HG03175 (cell line): ENCODE measurements at regions not wholly inside any gene's neighbourhood (a gene's known extent, or its start where the extent isn't known, plus 50 kb on each side); places are given as distances from the start of the nearest gene placed in this dataset.
A peak's percentile ranks its signal among the peaks of the same experiment; 100 is the strongest.
"Not testable (repeated sequence)": the region's sequence is repeated elsewhere in the genome, so short reads cannot be mapped to it uniquely, and the experiment has no call there.

Source experiments
- ATAC-seq: cut with Tn5 transposase; IDR thresholded peaks from one replicate; pipeline ENCODE4 v1.9.1; 2021; ENCODE audit warnings: mild to moderate bottlenecking, moderate library complexity; ENCODE audit not compliant: unreplicated experiment

DNA sequence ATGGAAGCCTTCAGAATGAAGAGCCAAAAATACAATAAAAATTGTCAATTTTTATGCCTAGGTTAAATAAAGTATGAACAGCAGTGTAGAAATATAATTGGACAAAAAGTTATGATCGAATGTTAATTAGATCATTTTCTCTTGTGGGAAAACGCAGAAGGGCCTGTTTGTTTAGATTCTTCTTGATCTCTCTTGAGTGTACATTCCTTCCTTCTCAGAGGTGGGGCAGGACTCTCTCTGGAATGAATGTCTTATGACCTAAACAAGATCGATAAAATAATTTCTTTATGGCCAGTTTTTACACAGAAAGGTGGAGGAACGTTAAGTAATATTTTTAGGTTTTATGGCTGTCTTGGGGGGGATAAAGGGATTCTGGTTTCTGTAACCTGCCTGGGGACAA lies 500.1 kb upstream of the MARCKS start:
- no peak for ATAC-seq

DNA sequence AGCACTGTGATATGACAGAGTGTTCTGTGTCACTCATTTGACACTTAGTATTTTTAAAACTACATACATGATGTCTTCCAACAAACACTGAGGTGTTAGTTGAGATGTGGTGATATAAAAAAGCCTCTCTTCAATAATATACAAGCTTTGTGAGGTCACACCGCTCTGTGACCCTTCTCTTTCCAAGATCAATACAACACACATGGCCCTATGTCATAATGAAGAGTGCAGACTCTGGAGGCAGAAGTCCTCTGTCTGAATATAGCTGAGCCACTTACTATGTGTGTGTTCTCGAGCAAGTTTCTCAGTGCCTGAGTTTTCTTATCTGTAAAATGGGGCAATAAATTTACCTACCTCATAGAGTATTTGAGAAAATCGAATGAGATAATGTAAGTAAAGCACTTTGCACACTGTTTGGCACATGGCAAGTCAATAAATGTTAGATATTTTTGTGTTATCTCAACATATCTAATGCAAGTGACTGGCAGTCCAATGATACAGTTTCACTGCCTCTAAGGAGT lies 499.0 kb upstream of the MARCKS start:
- ATAC-seq, result no peak

DNA sequence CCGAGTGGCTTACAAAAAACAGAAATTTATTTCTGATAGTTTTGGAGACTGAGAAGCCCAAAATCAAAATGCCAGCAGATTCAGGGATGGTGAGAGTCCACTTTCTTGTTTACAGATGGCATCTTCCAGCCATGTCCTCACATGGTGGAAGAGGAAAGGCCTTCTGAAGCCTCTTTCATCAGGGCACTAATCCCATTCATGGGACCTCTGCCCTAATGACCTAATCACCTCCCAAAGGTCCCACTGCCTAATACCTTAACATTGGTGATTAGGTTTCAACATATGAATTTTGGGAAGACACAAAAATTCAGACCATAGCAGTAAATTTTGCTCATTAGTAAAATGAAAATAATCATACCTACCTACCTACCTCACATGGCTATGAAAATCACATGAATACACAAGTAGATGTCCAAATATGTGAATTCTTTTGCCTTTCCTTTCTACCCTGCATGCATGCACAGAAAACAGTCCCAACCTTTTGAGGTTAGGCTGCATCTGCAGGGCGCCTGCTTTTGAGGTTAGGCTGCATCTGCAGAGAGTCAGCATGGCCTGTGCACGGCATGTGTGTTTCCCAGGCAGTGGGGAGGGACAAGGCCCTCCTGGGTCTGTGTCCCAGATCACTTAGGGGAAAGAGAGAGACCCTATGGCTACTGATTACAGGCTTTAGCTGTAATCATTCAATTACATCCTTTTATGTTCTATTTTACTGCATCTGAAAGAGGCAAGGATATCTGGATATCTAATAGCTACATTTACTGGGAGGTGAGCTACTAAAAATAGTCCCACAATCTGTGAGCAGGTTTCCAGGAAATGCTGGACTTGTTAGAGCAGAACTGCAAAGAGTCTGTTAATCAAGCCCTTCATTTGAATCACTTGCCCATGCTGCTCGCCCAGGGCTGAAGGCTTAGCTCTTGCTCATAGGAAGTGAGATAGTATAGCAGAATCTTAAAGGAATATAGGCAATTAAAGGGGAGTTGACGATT lies 497.7 kb upstream of the MARCKS start:
- no peak for ATAC-seq

GRCh38 chr6:113361014-113361645 lies 496.0 kb upstream of the MARCKS start:
- ATAC-seq, result no peak

GRCh38 chr6:113362301-113363047 lies 494.7 kb upstream of the MARCKS start:
- no peak for ATAC-seq

DNA sequence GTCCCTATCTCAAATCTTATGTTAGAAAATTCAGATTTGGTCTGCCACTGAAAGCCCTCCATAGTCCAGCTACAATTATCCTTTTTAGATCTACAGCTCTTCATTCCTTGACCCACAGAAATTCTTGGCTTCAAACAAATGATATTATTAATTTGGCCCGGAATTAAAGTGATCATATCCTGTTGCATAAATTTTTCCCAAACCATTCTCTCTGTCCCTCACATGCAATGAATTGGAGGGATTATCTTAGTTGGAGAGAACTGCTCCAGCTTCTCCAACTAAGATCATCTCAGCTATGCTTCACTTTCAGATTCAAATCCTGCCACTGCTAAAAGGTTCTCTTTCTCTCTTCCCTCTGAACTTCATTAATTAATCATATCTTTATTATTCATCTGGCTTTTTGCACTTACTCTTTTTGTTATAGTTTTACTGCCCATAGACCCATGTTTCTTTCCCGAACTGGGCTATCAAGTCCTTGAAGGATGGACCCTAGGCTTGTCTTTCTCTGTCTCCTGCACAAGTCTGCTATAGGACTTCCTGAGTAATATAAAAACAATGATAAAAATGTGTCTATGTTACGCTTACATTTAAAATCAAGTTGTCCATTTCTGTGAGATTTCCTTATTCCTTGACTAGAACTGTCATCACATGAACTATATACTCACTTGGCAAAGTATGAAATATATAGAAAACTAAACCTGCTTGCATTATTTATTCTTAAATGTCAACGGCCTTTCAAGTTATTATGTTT lies 493.9 kb upstream of the MARCKS start:
- ATAC-seq, result no peak

DNA sequence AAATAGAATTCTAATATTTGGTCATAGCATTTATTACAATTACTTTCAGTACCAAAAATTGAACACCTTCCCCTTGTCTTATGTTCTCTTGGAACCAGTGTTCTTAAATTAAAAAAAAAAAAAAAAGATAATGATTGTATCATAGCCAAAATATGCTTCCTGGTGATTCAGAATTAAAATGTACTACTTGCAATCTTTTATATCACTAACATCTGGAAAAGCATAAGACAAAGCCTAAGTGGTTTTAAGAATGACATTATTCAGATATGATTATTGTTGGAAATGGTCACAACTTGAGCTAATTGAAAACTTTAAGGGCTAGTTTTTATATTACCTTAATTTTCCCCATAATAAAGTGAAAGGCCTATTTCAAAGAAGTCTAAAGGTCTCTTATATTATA lies 493.3 kb upstream of the MARCKS start:
- no peak for ATAC-seq

DNA sequence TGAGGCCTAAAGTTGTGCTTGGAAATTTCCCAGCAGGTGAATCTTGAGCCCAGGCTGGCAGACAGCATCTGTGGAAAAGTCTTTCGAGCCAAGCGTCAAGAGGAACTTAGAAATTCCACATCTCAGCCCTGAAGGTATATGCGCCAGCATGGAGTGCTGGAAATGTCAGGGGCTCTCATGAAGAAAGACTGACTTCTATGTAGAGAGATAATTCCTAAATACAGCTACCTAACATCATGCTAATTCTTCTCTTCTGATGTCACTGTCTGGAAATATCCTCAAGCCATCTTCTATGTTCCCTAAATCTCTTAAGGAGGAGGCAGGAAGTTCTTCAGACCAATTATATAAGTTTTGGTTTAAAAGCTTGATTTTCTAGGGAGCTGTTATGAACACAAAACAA lies 492.4 kb upstream of the MARCKS start:
- no peak for ATAC-seq

DNA sequence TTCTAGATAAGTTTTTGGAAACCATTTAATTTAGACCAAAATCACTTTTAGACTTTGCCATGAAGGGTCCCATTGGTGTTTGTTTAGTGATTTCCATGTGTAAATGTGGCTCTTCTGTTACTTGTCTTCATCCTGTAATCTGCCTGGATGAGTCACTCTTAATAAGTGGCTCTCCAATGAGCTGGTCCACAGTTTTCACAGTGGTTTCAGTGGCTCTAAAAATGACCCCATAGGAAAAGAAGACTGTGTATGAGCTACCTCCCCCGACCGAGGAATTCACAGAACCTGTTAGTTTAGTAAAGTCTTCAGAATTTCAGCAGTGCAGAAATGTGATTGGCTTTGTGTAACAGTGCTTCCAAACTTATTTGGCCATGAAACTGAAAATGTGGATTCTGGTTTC lies 492.0 kb upstream of the MARCKS start:
- no peak for ATAC-seq

DNA sequence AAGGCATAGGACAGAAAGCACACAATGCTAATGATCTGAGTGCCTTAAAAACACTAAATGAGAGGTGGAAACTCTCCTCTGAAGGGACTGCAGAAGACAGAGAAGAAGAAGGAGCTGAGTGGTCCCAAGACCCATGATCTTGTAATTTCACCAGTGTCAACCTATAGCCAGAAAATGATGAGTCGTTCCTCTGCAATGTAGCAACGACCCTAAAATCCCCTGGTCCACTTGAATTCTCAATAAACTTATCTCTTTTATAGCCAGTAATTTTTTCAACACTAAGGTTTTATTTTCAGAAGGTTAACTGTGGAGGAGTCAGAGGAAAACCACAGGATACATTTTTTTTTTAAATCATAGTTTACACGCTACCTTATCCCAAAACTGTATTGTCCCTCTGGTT lies 490.6 kb upstream of the MARCKS start:
- no peak for ATAC-seq

DNA sequence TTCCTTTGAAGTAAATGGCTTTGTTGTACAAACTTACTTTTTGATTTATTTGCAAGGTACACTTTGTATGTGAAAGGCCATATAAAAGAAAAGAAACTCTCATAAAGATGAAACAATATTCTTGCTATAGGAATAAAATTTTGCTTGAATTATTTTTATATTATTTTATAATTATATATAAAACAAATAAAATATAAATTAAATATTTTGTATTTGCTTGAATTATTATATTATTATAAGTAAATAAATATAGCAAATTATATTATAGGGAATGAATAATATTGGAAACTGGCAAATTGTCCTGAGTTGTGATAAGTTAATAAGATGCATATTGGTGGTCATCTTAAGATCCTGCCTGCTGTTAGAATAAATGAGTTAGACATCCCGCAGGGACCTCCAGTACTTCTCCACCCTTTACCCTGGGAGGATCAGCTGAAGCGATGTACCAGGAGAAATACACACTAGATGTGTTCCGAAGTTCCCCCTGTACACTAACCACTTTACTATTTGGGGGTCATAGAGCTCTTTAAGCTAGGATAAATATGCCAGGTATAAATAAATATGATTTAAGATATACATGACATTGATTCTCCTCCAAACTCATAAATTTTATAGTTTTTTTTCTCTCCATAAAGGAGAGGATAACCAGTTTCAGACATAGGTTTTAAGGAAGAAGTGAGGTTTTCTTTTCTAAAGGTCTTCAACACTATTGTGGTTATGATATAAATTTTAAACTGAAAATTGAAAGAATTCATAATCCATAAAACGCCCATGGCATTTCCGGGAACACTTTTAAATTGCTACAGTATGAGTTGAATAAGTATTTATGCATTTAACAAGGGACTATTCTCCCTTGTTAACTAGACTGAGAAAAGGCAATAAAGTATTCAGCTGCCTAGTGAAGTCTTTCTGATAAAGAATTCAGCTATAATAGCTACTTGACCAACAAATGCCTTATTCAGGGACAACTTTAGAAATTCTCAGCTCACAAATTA lies 486.3 kb upstream of the MARCKS start:
- no peak for ATAC-seq

- not testable (repeated sequence) for ATAC-seq
These were observed 481.7 kb upstream of the MARCKS start for GRCh38 chr6:113375466-113375865.

DNA sequence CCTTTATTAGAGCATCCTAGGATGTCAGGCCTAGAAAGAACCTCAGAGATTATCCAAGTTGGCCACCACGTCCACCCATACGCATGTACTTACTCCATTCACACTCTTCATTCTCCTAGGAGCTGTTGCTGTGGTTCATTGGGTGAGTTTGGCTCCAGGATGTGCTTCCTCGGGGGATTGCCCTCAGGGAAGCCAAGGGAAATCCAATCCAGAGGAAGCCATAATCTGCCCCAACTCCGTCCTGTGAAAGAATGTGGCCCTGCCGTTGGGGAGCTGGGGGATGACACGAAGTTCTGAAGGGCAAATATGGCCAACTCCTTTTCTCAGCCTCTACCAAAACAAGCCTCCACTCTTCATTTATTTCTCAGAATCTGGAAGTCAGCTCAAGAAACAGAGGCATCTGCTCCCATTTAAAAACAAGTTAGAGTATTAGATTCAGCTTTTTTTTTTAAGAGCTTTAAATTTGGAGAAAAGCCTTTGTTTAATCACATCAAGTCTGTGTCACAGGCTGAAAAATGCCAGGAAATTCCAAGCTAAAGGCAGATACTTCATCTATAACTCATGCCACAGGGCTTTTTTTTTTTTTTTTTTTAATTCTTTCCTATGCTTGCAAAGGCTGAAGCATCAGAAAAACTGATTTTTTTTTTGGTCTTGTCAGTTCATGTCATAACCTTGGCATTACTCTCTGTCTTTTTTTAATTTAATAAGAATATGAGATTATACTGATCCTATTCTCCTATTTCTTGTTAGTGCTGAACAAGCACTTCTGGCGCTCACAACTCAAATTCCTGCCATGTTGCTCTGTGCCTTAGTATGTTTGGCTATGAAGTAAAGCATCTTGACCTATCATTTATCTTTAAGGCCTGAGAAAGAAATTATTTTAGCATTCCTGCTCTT lies 480.9 kb upstream of the MARCKS start:
- no peak for ATAC-seq

DNA sequence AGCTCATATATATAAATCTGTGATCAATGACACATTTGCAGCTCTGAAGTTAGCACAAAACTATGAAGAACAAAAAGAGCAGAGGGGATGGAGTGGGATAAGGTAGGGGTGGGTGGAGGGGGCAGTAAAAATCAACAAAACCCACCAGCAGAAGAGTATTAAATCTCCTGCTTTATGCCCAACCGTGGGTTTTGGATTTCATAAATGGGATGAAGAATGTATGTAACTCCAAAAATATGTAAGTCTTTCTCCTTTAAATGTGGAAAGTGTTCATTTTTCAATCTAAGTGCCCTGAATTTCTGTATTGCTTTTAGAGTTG lies 480.3 kb upstream of the MARCKS start:
- no peak for ATAC-seq

DNA sequence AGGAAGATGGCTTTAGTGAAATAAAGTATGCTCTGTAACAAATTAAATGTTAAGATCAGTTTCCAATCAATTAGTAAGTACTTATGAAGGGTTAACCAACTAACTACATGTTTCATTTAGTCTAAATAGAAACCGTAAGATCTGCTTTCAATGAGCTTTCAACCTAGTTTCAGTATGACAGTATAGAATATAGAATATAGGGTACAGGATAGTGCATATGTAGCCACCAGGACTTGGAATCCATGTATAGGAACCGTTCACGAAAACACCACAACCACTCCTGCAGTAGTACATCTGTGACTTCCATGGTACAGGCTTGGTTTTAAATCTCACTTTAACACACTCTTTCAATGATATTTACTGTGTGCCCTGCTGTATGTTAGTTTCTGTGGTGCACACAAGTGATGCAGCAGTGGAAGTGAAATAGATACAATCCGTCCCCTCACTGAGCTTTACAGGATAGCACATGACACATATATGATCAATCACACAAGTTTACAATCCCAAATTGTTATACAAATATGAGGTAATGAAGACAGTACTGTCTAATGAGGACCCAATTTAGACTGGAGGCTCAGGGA lies 479.7 kb upstream of the MARCKS start:
- ATAC-seq, result peak; percentile 68

- ATAC-seq, result no peak
These were observed 476.6 kb upstream of the MARCKS start for GRCh38 chr6:113380591-113380990.

DNA sequence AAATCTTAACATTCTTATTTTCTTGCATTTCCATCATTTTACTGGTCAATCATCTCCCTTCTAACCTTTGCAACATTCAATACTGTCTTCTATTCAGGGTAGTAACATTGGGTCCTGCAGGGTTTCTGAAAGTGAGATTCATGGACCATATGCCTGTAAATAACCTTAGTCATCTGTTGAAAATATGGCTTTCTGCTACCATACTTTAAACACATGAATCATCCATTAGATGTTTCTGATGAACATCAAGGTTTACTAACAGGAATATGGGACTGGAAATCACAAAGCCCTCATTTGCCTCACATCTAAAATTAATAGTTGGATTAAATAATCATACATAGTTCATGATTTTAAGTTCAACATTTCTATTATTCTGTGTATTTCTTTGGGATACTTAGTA lies 475.9 kb upstream of the MARCKS start:
- no peak for ATAC-seq

- ATAC-seq, result peak; percentile 89
These were observed 475.2 kb upstream of the MARCKS start for GRCh38 chr6:113381959-113382358.
